H9 (cell line): ENCODE measurements at regions not wholly inside any gene's neighbourhood (a gene's known extent, or its start where the extent isn't known, plus 50 kb on each side); places are given as distances from the start of the nearest gene placed in this dataset.

Source experiments
- DNase-seq: peaks from one replicate; pipeline ENCODE4 v3.0.0-alpha.2; 2017
- H2AFZ ChIP-seq: one replicate; pipeline ENCODE4 v1.6.1; 2013; ENCODE audit warnings: mild to moderate bottlenecking, low read length, control low read depth, moderate library complexity
- H2AK5ac ChIP-seq: 2 replicates; pipeline ENCODE4 v1.6.1; 2013; ENCODE audit warnings: low read length, control low read depth, mixed read lengths; ENCODE audit not compliant: insufficient read length
- H2BK120ac ChIP-seq: one replicate; pipeline ENCODE4 v1.6.1; 2013; ENCODE audit warnings: low read depth, mild to moderate bottlenecking, low read length, control low read depth, inconsistent platforms; ENCODE audit not compliant: poor library complexity, severe bottlenecking
- H2BK12ac ChIP-seq: 2 replicates; pipeline ENCODE4 v1.6.1; 2013; ENCODE audit warnings: low read length, control low read depth, mixed read lengths, low read depth; ENCODE audit not compliant: insufficient read length
- H2BK15ac ChIP-seq: 2 replicates; pipeline ENCODE4 v1.6.1; 2013; ENCODE audit warnings: low read depth, low read length, control low read depth
- H2BK20ac ChIP-seq: one replicate; pipeline ENCODE4 v1.6.1; 2013; ENCODE audit warnings: low read depth, mild to moderate bottlenecking, low read length, control low read depth, inconsistent platforms; ENCODE audit not compliant: poor library complexity, severe bottlenecking
- H2BK5ac ChIP-seq: 2 replicates; pipeline ENCODE4 v1.6.1; 2013; ENCODE audit warnings: low read length, control low read depth, mixed read lengths; ENCODE audit not compliant: insufficient read length
- H3K14ac ChIP-seq: 2 replicates; pipeline ENCODE4 v1.6.1; 2013; ENCODE audit warnings: low read length, control low read depth; ENCODE audit not compliant: insufficient read depth
- H3K18ac ChIP-seq: 2 replicates; pipeline ENCODE4 v1.6.1; 2013; ENCODE audit warnings: low read depth, mild to moderate bottlenecking, mixed read lengths, low read length, control low read depth; ENCODE audit not compliant: insufficient read length
- H3K23ac ChIP-seq: 2 replicates; pipeline ENCODE4 v1.6.1; 2013; ENCODE audit warnings: low read length, control low read depth, mixed read lengths, low read depth; ENCODE audit not compliant: insufficient read length
- H3K23me2 ChIP-seq: 2 replicates; pipeline ENCODE4 v1.6.1; 2013; ENCODE audit warnings: low read depth, mild to moderate bottlenecking, mixed read lengths, low read length, control low read depth; ENCODE audit not compliant: insufficient read length, poor library complexity, severe bottlenecking
- H3K27ac ChIP-seq: 2 replicates; pipeline ENCODE4 v1.5.1; 2013; ENCODE audit warnings: low read length, control low read depth, mixed read lengths, low read depth; ENCODE audit not compliant: insufficient read length
- H3K27me3 ChIP-seq: 2 replicates; pipeline ENCODE4 v1.6.1; 2013; ENCODE audit warnings: low read length, control low read depth, inconsistent platforms; ENCODE audit not compliant: insufficient read depth
- H3K4ac ChIP-seq: 2 replicates; pipeline ENCODE4 v1.6.1; 2013; ENCODE audit warnings: low read depth, mild to moderate bottlenecking, control low read depth, inconsistent platforms, low read length, moderate library complexity
- H3K4me1 ChIP-seq: 2 replicates; pipeline ENCODE4 v1.6.1; 2013; ENCODE audit warnings: low read length, control low read depth, inconsistent platforms; ENCODE audit not compliant: insufficient read depth
- H3K4me2 ChIP-seq: 2 replicates; pipeline ENCODE4 v1.6.1; 2013; ENCODE audit warnings: low read length, control low read depth, mixed read lengths; ENCODE audit not compliant: insufficient read length, insufficient read depth
- H3K56ac ChIP-seq: 2 replicates; pipeline ENCODE4 v1.6.1; 2013; ENCODE audit warnings: low read depth, mild to moderate bottlenecking, mixed read lengths, low read length, control low read depth; ENCODE audit not compliant: insufficient read length
- H3K79me1 ChIP-seq: 2 replicates; pipeline ENCODE4 v1.6.1; 2013; ENCODE audit warnings: low read depth, mild to moderate bottlenecking, moderate library complexity, low read length, control low read depth, inconsistent platforms; ENCODE audit not compliant: insufficient read depth, poor library complexity, severe bottlenecking
- H3K79me2 ChIP-seq: 2 replicates; pipeline ENCODE4 v1.6.1; 2013; ENCODE audit warnings: low read length, control low read depth, inconsistent platforms; ENCODE audit not compliant: insufficient read depth
- H3K9ac ChIP-seq: 2 replicates; pipeline ENCODE4 v1.6.1; 2013; ENCODE audit warnings: low read length, control low read depth, mixed read lengths; ENCODE audit not compliant: insufficient read length; ENCODE audit errors: extremely low read depth
- H3K9me3 ChIP-seq: one replicate; pipeline ENCODE4 v1.6.1; 2013; ENCODE audit warnings: low read depth, low read length, inconsistent platforms; ENCODE audit not compliant: control insufficient read depth
- H3T11ph ChIP-seq: one replicate; pipeline ENCODE4 v1.6.1; 2013; ENCODE audit warnings: mild to moderate bottlenecking, low read length, control low read depth, inconsistent platforms
- H4K20me1 ChIP-seq: one replicate; pipeline ENCODE4 v1.6.1; 2013; ENCODE audit not compliant: control insufficient read depth, insufficient read length, insufficient read depth
- H4K5ac ChIP-seq: 2 replicates; pipeline ENCODE4 v1.6.1; 2013; ENCODE audit warnings: low read depth, mild to moderate bottlenecking, mixed read lengths, low read length, control low read depth; ENCODE audit not compliant: insufficient read length
- H4K8ac ChIP-seq: replicated peaks from 2 replicates; pipeline ENCODE4 v1.6.1; 2013; ENCODE audit warnings: low read length, control low read depth, mixed read lengths, low read depth; ENCODE audit not compliant: insufficient read length
- H4K91ac ChIP-seq: 2 replicates; pipeline ENCODE4 v1.6.1; 2013; ENCODE audit warnings: low read depth, mild to moderate bottlenecking, moderate library complexity, mixed read lengths, low read length, control low read depth; ENCODE audit not compliant: insufficient read length
- H3K27ac Mint-ChIP-seq, 3 experiments: 2 replicates in 2 of 3; 3 replicates in 1 of 3; pipeline ENCODE4 v1.8.0; 2020 to 2021; ENCODE audit warnings: mixed read lengths in 3 of 3, mild to moderate bottlenecking in 1 of 3, moderate library complexity in 1 of 3
- H3K27me3 Mint-ChIP-seq: 2 replicates; pipeline ENCODE4 v1.8.0; 2021; ENCODE audit warnings: low read depth, mild to moderate bottlenecking, moderate library complexity, mixed read lengths
- H3K36me3 Mint-ChIP-seq, 3 experiments: 2 replicates in 2 of 3; 3 replicates in 1 of 3; pipeline ENCODE4 v1.8.0; 2020 to 2021; ENCODE audit warnings: low read depth in 3 of 3, mixed read lengths in 3 of 3; ENCODE audit not compliant: insufficient read depth in 1 of 3
- H3K4me1 Mint-ChIP-seq, 2 experiments: 2 replicates each; pipeline ENCODE4 v1.8.0; 2020; ENCODE audit warnings: mixed read lengths in 2 of 2
- H3K4me3 Mint-ChIP-seq, 2 experiments: 2 replicates in 1 of 2; 3 replicates in 1 of 2; pipeline ENCODE4 v1.8.0; 2020 to 2021; ENCODE audit warnings: mild to moderate bottlenecking in 2 of 2, mixed read lengths in 2 of 2, moderate library complexity in 1 of 2
- H3K9me3 Mint-ChIP-seq, 2 experiments: 2 replicates in 1 of 2; 3 replicates in 1 of 2; pipeline ENCODE4 v1.8.0; 2020; ENCODE audit warnings: mild to moderate bottlenecking in 2 of 2, mixed read lengths in 2 of 2, moderate library complexity in 1 of 2
- CTCF ChIP-seq: fragments of 200-600 bp; sonication (generic); conservative IDR thresholded peaks from 3 replicates; pipeline ENCODE4 v1.8.0; 2021; ENCODE audit warnings: antibody characterized with exemption, mild to moderate bottlenecking
- WGBS: extraction: QIAGEN DNeasy Blood & Tissue Kit; methylation state at CpG from one replicate; pipeline ENCODE4 v1.1.7; 2013; ENCODE audit warnings: missing lambda C conversion rate, low lambda C conversion rate, mixed read lengths; ENCODE audit not compliant: insufficient read length; ENCODE audit errors: extremely low coverage; 5-methylcytosine and 5-hydroxymethylcytosine counted together

DNA sequence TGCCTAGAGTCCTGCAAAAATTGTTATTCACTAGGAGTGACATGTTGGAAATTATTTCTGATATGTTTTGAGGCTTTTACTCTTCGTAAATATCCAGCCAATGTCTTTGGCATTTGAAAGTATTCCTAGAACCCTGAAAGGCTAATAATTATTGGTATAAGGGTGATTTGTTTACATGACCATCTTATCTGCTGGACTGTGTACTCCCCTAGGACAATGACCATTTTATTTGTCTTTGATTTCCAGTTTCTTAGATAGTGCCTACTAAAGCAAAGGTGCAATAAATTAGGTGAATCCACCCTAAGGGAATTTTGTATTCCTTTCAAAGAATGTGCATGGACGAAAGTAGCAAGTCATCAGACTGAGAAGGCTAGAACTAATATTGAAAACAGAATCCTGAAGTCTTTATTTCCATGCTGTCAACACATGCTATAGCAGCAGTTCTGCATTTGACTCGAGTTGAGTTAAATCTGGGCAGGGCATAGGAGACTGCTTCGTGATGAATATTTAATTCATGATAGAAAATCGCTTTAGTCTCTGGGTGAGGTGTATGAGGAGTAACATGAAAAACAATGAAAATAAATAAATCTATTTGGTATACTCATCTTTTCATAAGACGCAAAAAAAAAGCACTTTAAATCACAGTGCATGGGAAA, 235.7 kb downstream of the GPD2 start:
- peaks cover 14 to 25% (median 19%) of the 10 kb centered on the region in 3 experiments for H3K36me3 Mint-ChIP-seq
- peaks cover 21 to 23% of the 10 kb centered on the region in 2 experiments for H3K9me3 Mint-ChIP-seq
- no peak overlapping the region for H3K4me2 ChIP-seq
- no peak overlapping the region for H3K23ac ChIP-seq
- no peak overlapping the region for H3K18ac ChIP-seq
- no peak overlapping the region for H2BK5ac ChIP-seq
- no peak for TF ChIP-seq CTCF
- H2BK12ac ChIP-seq: no peak overlapping the region
- no peak overlapping the region for H3T11ph ChIP-seq
- peaks cover 26 to 30% of the 10 kb centered on the region in 2 experiments for H3K4me1 Mint-ChIP-seq
- no peaks in the 10 kb centered on the region for H3K27me3 Mint-ChIP-seq
- no peak overlapping the region for H4K91ac ChIP-seq
- no peak overlapping the region for H3K9ac ChIP-seq
- WGBS: no CpG with 5 or more reads among the region's 6 CpGs
- no peak overlapping the region for H2AK5ac ChIP-seq
- H4K8ac ChIP-seq: no peak overlapping the region
- H3K4ac ChIP-seq: no peak overlapping the region
- H3K79me1 ChIP-seq: no peaks in the 10 kb centered on the region
- H3K4me1 ChIP-seq: peaks cover 4% of the 10 kb centered on the region; the same call in 1 of the 2 replicates
- H3K27ac Mint-ChIP-seq: no peak overlapping the region; a peak in 2 of 7 replicates
- no peaks in the 10 kb centered on the region for H3K23me2 ChIP-seq
- peaks cover 8% of the 10 kb centered on the region for H3K9me3 ChIP-seq
- no peaks in the 10 kb centered on the region for H4K20me1 ChIP-seq
- no peak overlapping the region for H3K14ac ChIP-seq
- H3K4me3 Mint-ChIP-seq: no peak overlapping the region
- H4K5ac ChIP-seq: no peak overlapping the region
- DNase-seq: no peak
- no peak overlapping the region for H2BK15ac ChIP-seq
- H3K56ac ChIP-seq: no peak overlapping the region
- H2BK20ac ChIP-seq: no peak overlapping the region
- H3K27ac ChIP-seq: no peak overlapping the region
- no peak overlapping the region for H2AFZ ChIP-seq
- no peaks in the 10 kb centered on the region for H3K79me2 ChIP-seq
- H2BK120ac ChIP-seq: no peak overlapping the region
- no peaks in the 10 kb centered on the region for H3K27me3 ChIP-seq
